ENCODE measurements at regions not wholly inside any gene's neighbourhood (a gene's known extent, or its start where the extent isn't known, plus 50 kb on each side); places are given as distances from the start of the nearest gene placed in this dataset.
"Not testable (repeated sequence)": the region's sequence is repeated elsewhere in the genome, so short reads cannot be mapped to it uniquely, and the experiment has no call there.

DNA sequence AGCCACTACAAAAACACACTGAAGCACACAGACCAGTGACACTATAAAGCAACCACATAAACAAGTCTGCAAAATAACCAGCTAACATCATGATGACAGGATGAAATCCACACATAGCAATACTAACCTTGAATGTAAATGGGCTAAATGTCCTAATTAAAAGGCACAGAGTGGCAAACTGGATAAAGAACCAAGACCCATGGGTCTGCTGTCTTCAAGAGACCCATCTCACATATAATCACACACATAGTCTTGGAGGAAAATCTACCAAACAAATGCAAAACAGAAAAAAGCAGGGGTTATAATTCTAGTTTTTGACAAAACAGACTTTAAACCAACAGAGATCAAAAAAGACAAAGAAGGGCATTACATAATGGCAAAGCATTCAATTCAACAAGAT, 144.4 kb downstream of the GASK1B start:
- TF ChIP-seq, protein P1, sequence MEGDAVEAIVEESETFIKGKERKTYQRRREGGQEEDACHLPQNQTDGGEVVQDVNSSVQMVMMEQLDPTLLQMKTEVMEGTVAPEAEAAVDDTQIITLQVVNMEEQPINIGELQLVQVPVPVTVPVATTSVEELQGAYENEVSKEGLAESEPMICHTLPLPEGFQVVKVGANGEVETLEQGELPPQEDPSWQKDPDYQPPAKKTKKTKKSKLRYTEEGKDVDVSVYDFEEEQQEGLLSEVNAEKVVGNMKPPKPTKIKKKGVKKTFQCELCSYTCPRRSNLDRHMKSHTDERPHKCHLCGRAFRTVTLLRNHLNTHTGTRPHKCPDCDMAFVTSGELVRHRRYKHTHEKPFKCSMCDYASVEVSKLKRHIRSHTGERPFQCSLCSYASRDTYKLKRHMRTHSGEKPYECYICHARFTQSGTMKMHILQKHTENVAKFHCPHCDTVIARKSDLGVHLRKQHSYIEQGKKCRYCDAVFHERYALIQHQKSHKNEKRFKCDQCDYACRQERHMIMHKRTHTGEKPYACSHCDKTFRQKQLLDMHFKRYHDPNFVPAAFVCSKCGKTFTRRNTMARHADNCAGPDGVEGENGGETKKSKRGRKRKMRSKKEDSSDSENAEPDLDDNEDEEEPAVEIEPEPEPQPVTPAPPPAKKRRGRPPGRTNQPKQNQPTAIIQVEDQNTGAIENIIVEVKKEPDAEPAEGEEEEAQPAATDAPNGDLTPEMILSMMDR (conservative IDR thresholded peaks at IDR 0.05; ENCODE audit: low read length): not testable (repeated sequence)
- TF ChIP-seq EZH2phosphoT487 (IDR thresholded peaks at IDR 0.05; ENCODE audit: borderline replicate concordance): not testable (repeated sequence)

All from Loucy (cell line).